Myocyte (in vitro differentiated cells): ENCODE measurements at regions not wholly inside any gene's neighbourhood (a gene's known extent, or its start where the extent isn't known, plus 50 kb on each side); places are given as distances from the start of the nearest gene placed in this dataset.
"Not testable (repeated sequence)": the region's sequence is repeated elsewhere in the genome, so short reads cannot be mapped to it uniquely, and the experiment has no call there.

Experiments used
- DNase-seq: peaks from one replicate; pipeline ENCODE4 v3.0.0-alpha.2; 2012; ENCODE audit warnings: low read depth

GRCh38 chr2:3115301-3116042, 262.1 kb downstream of the EIPR1 start:
- DNase-seq, result no peak

GRCh38 chr2:3114406-3115185, 263.0 kb downstream of the EIPR1 start:
- no peak for DNase-seq

DNA sequence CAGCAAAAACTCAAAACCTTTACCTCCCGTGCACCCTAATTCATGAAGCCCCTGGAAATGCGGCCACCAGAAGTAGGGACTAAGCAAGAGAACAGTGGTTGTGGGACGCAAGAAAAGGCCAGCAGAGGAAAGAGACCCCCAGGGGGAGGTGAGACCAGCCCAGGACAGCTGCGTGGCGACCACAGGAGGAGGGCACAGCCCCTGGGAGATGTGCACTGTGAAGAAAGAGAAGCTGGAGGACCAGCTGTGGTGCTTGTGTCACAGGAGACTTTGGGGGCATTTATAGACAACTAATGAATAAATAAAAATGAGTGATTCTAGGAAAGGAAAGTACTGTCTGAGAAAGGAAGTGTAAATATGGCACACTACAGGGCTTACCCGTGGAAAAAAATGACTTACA, 263.8 kb downstream of the EIPR1 start:
- DNase-seq, result no peak

DNA sequence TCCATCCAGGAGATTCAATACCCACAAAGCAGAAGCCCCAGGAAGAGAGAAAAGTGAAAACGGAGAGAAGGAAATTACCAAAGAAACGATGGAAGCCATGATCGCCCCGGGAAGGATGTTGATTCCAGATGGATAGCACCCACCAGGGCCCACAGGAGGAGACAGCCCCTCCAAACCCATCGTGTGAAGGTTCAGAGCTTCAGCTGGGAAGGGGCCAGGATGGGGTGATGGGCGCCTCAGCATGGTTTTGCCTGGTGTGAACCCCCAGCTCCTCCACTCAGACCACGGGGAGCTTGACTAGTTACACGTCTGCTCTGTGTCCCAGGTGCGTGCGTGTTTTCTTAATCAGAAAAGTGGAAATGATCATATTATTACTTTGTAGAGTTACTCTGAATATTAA, 264.5 kb downstream of the EIPR1 start:
- no peak for DNase-seq

DNA sequence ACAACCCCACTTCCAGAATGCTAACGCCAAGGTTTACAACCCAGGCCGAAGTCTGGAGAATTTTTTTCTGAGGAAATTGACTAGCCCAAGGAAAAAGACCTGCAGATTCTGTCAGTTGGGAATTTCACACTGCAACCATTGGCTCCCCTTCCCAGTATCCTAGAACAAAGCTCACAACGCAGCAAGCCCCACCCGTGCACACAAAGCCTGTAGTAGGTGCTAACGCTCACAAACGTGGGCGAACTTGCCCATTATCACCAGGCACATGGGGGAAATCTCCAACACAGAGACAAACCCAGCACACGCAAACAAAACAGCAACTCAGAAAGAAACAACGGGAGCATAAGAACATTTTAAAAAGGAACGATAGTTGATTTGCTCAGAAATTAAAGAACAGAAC, 265.1 kb downstream of the EIPR1 start:
- no peak for DNase-seq

GRCh38 chr2:3112131-3112530, 265.5 kb downstream of the EIPR1 start:
- DNase-seq, result no peak

DNA sequence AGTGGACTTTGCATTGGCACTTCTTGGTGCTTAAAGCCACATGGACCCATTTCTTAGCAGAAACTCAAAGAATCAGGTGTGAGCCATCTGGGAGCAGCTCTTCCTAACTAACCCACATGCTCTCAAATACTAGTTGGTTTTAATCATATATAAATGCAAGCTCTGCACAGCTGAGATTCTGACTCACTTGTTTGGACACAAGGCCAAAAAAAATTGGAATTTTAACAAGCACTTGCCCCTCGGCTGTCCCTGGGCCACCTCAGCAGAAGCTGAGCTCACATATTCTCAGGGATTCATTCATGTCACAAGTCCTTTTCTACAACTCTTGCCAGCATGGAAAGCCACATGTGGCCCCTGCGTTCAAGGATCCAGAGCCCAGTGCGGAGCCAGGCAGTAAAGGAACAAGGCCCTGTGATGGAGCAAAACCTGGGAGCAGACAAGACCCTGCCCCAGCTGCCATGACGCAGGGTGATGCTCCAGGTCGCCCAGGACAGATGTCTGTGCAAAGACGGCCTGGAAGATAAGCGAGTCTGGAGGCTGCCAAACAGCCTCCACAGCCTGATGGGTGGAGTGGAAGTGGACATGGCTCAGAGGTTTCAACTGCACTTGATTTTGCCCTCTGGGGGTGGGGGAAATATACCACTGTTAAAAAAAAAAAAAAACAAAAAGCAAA, 266.5 kb downstream of the EIPR1 start:
- DNase-seq, result no peak

DNA sequence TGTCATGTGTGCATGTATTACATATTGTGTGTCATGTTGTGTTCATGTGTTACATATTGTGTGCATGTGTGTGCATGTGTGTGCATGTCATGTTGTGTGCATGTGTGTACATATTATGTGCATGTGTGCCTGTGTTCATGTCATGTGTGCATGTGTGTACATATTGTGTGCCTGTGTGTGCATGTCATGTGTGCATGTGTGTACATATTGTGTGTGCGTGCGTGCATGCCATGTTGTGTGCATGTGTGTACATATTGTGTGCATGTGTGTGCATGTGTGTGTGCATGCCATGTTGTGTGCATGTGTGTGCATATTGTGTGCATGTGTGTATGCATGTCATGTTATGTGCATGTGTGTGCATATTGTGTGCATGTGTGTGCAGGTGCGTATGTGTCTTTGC, 267.1 kb downstream of the EIPR1 start:
- no peak for DNase-seq

DNA sequence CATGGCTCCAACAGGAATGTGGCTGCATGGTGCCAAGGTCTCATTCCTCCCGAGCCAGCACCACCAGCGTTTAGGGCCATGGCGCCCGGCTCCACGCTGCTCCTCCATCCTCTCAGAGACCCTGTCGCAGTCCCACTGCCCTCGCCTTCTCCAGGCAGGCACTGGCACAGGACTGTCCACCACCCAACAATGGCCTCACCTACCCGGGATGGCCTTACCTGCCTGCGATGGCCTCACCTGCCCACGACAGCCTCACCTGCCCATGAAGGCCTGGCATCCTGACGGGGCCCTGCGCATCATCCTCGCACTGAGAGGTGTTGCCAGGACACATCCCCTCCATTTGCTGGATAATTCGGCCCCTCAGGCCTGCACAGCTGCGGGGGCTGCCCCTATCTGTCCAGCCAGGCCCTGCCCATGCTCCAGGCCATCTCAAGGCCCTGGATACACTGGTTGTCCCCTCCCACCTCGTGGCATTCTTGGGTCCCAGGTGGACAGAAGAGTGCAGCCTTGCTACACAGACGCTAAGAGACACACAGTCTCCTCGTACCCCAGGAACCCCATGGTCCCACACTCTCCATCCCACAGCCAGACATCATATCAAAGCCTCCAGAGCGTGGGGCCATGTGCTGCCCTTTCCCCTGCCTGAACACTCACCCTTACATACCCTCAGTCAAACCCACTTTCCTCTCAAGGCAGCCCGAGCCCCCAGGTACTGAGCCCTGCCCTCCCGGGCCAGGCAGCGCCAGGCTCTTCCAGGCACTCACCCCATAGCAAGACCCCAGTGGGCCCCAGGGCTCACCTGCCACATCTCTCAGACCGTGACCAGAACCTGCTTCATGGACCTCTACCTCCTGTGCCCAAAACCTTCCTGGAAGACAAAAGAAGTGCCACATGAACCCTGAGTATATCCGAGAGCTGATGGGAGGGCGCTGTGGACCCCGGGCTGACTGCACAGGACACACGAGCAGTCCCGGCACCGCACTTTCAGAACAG, 268.6 kb downstream of the EIPR1 start:
- DNase-seq, result no peak

DNA sequence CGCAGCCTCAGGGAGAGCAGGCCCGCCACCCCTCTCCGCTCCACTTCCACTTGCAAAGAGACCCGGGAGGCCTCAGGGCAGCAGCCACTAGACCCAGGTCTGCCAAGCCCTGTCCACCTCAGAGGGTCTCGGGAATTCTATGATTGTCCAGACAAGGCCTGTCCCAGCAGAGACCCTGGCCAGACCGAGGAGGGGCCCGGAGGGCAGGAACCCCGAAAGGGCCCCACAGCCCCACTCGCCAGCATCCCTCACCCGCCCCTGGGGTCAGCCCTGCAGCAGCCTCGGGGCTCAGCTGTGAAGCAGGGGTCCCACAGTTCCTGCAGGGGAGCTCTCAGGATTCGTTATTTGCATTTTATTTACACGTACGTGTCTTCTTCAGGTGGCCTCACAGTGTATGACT, 269.5 kb downstream of the EIPR1 start:
- no peak for DNase-seq

DNA sequence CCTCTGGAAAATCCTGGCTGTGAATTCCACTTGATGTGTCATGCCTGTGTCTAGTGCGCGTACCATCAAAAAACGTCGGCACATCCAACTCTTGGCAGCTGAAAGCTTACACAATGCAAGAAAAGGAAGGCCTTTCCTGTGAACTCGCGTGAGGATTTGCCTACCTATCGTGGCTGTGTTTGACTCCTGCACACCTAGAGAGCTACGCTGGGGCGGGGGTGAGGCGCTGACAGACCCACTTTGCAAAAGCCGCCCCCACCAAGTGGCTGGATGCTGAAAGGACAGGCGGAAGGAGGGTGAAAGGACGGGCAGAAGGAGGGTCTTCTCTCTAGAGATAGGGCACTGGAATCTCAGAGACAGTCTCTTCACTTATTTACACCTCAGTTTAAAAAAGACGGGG, 270.1 kb downstream of the EIPR1 start:
- no peak for DNase-seq

DNA sequence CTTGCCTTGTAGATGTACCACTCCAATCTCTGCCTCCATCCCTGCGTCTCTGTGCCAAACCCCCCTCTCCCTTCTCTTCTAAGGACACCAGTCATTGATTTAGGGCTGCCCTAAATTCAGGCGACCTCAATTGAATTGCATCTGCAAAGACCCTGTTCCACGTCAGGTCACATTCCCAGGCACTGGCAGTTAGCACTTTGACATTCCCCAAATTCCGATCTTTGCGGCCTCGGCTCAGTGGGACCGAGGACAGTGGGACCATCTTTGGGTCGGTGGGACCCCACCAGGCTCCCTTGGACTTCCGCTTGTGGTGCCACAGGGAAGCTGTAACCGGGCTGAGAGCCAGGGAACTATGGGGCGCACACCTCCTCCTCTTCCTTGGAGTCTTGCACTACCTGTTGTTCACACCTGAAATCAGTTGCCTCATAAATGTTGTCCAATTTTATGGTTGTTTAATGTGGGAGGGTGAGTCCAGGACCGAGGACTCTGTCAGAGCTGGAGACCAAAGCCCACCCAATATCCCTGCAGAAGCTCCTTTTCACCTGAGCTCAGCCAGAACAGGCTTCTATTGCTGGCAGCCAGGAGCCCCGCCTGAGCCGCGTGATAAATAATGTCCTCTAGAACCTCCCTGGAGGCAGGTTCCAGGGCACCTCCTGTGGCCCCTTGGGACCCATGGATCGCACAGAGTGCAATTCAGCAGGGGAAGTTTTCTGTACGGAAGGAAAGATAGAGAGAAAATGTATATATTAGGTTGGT, 271.6 kb downstream of the EIPR1 start:
- DNase-seq, result no peak

DNA sequence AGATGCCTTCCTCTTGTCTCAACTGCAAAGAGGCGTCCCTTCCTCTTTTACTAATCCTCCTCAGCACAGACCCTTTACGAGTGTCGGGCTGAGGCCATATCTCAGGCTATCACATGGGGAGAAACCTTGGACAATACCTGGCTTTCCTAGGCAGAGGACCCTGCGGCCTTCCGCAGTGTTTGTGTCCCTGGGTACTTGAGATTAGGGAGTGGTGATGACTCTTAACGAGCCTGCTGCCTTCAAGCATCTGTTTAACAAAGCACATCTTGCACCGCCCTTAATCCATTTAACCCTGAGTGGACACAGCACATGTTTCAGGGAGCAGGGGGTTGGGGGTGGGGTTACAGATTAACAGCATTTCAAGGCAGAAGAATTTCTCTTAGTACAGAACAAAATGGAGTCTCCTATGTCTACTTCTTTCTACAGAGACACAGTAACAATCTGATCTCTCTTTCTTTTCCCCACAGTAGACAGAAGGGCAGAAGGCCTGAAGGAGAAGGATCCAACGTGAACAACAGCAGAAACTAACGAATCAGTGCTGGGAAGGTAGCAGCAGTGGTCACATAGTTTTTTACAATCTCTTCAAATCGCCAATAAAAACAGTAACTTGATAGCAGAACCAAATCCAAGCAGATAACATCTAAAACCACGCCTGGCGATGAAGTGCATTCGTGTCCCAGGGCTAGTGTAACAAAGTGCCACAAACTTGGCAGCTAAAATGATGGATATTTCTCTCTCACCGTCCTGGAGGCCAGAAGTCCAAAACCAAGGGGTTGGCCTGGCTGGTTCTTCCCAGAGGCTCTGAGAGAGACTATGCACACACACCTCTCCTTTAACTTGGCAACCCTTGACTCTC, 272.4 kb downstream of the EIPR1 start:
- DNase-seq, result not testable (repeated sequence)

- no peak for DNase-seq
These were observed 273.4 kb downstream of the EIPR1 start for GRCh38 chr2:3104261-3104660.

DNA sequence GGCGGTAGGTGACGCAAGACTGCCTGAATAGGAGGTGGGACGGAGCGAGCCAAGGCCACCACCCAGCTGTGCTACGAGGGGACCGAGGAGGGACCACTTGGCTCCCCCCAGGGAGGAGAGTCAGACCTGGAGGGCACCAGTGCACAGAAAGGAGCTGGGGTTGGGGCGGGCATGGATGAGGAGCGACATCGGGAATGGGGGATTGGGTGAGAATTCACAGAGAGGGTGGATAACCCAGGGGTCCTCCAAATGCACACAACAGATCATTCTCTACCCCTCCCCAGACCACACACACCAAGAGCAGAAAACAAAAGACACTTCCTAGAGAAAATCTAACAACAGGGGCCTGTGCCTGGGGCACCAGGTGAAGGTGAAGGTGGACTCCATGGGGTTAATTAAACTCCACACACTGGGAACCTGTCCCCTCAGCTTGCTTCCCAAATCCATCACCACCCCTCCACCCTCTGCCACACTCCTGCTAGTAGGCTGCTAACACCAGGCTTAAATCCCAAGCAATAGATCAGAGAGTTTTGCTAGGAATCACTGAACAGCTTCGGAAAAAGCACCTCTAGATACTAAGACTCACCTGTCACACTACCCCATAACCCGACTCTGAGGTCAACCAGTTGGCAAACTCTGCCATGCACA, 274.6 kb downstream of the EIPR1 start:
- no peak for DNase-seq

DNA sequence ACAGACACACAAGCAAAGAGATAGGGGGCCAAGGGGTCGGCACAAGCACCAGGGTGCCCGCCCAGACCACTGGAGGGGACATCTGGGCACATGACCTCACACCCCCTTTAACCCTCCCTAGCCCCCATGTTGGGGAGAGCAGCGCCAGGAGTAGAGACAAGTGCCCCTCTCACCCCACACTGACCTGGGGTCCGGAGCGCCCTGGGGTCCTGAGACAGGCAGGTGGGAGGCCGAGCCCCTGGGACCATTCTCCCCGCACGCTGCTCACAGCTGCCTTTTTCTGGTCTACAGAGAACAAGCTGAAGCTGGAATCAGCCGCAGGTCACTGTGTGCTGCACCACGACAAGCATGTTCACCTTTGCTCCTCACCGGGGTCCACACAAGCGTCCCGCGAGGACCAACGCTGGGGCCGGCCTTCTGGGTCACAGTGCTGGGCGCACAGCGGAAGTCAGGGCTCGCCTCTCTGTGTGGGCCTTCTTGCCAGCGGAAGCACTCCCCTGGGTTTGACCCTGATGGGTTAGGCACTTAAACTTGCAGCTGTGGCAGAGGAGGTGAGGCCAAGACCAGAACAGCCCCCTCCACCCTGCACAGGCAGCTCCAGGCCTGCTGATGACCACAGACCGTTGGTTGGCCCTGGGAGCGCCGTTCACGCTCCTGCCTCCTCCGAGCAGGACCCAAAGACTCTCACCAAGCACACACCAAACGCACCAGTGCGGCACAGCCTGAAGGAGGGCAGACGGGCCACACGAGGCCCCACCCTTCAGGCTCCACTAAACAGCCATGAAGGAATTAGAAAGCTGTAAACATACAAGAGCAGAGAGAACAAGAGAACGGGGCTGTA, 275.3 kb downstream of the EIPR1 start:
- no peak for DNase-seq

DNA sequence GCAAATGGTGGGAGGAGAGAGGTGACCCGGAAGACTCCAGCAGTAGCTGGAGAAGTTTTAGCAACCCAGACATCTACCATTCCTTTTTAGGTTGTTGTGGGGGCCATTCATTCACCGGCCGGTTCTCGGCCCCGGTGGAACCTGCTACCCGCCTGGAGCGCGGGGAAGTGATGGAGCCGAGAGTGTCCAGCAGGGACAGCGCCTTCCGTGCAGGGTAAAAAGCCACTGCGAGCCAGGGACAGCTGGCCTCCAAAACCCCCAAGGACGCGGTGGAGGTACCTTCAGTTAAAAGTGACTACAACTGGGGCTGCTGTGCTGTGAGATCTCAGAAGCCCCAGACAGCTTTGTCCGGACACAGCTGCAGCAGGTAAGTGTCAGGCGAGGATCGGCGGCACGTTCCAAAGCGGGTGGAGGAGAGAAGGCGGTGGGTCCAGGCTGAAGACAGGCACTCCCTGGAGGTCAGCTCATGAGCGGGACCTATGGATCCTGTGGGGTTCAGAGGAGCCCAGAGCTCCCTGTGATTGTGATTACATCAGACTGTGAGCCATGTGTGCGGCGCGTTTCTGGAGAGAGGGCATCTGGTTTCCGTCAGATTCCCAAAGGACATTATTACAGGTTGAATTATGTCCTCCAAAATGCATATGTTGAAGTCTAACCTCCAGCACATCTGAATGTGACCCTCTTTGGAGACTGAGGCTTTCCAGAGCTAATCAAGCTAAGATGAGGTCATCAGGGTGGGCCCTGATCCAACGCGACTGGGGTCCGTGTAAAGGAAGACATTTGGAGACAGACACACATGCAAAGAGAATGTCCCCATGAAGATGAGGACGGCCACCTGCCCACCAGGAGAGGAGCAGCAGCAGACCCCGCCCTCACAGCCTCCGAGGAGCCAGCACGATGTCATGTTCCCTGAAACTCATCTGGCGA, 276.3 kb downstream of the EIPR1 start:
- no peak for DNase-seq
